ENCODE measurements at regions not wholly inside any gene's neighbourhood (a gene's known extent, or its start where the extent isn't known, plus 50 kb on each side); places are given as distances from the start of the nearest gene placed in this dataset.

DNA sequence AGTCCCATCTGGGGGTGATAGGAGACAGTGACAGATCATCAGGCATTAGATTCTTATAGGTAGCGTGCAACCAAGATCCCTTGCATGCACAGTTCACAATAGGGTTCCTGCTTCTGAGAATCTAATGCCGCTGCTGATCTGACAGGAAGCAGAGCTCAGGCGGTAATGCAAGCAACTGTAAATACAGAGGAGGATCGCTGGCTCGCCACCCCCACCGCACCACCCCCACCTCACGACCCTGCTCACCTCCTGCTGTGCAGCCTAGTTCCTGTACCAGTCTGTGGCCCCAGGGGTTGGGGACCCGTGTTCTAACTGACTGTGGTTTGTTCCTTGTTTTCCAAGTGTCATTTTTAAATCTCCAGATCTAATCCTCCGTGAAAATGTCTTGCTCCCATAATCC is 89.0 kb upstream of the MAPK10 start:
- Histone ChIP-seq H3K36me3 (no peaks in the 10 kb centered on the region), H3K4me3 (no peak overlapping the region), H3K4me1 (peaks cover 7% of the 10 kb centered on the region), H3K27ac (no peak overlapping the region), H3K27me3 (no peaks in the 10 kb centered on the region), H3K9me3 (no peaks in the 10 kb centered on the region)
- no peak for DNase-seq (ENCODE audit: low spot score in 2 of 2)
- WGBS: 84% methylated on average over 9 of the region's 9 CpGs
- TF ChIP-seq, protein P1, sequence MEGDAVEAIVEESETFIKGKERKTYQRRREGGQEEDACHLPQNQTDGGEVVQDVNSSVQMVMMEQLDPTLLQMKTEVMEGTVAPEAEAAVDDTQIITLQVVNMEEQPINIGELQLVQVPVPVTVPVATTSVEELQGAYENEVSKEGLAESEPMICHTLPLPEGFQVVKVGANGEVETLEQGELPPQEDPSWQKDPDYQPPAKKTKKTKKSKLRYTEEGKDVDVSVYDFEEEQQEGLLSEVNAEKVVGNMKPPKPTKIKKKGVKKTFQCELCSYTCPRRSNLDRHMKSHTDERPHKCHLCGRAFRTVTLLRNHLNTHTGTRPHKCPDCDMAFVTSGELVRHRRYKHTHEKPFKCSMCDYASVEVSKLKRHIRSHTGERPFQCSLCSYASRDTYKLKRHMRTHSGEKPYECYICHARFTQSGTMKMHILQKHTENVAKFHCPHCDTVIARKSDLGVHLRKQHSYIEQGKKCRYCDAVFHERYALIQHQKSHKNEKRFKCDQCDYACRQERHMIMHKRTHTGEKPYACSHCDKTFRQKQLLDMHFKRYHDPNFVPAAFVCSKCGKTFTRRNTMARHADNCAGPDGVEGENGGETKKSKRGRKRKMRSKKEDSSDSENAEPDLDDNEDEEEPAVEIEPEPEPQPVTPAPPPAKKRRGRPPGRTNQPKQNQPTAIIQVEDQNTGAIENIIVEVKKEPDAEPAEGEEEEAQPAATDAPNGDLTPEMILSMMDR (IDR thresholded peaks at IDR 0.05): no peak
- no peak for TF ChIP-seq EP300 (IDR thresholded peaks at IDR 0.05)
- no peak for TF ChIP-seq POLR2AphosphoS5 (IDR thresholded peaks at IDR 0.05)
- no peak for TF ChIP-seq POLR2A (IDR thresholded peaks at IDR 0.05)

DNA sequence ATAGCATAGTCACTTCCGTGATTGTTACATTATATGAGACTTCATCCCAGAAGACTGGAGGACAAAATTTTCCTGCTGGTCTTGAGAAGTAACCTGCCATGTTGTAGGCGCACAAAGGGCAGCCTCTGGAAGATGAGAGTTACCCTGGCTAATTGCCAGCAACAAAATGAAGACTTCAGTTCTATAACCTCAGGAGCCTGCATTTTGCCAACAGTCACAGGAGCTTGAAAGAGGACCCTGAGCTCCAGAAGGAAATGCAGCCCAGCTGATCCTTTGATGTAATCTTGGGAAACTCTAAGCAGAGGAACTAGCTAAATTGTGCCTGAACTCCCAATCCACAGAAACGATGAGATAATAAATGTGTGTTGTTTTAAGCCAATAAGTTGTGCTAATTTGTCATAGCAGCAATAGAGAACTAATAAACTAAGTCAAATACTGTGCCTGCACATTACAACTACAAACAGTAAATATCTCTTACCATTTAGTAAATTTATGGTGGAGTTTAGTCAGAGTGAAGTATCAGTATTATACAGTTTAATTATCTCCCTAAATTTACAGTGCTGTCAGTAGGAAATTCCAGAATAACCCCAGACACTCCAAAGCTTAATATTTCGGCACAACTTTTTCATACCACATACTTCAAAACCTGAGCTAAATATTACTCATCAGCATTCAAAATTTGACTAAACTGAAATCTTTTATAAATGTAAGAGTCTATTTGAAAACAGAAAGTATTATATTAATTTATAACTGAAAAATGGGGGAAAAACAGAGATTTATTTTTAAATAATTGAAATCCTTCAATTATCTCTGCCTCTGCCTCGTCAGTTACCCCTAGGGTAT is 90.1 kb upstream of the MAPK10 start:
- 67% methylated on average over 5 of the region's 5 CpGs for WGBS

DNA sequence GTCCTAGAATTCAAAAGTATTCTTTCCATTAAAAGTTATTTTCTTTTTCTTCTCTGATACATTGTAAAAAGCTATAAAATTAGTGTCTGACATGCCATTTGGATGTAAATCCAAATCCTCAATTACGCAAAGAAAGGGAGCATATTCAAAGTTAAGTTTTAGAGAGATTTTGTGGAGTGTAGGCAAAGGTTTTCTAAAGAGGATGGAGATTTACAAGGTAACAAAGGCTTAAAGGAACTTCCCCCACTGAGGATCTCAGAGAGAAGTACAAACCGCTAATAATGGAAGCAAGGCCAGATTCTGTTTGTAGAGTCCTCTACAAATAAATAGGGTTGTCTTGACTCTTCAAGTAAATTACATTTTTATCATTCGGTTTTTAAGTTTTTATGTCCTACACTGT is 91.0 kb upstream of the MAPK10 start:
- H3K4me1 ChIP-seq: peaks cover 7% of the 10 kb centered on the region
- H3K27ac ChIP-seq: no peak overlapping the region
- 84% methylated on average over 3 of the region's 3 CpGs for WGBS
- TF ChIP-seq, protein P1 (IDR thresholded peaks at IDR 0.05): no peak
- no peak for TF ChIP-seq POLR2A (IDR thresholded peaks at IDR 0.05)
- TF ChIP-seq EP300 (IDR thresholded peaks at IDR 0.05): no peak
- no peak for TF ChIP-seq POLR2AphosphoS5 (IDR thresholded peaks at IDR 0.05)
- no peaks in the 10 kb centered on the region for H3K36me3 ChIP-seq
- no peak overlapping the region for H3K4me3 ChIP-seq
- no peaks in the 10 kb centered on the region for H3K9me3 ChIP-seq
- H3K27me3 ChIP-seq: no peaks in the 10 kb centered on the region
- DNase-seq (ENCODE audit: low spot score in 2 of 2): no peak

More for the DNA sequence above, 90.1 kb upstream of the MAPK10 start:
- no peak for TF ChIP-seq POLR2AphosphoS5 (IDR thresholded peaks at IDR 0.05)
- no peak for TF ChIP-seq POLR2A (IDR thresholded peaks at IDR 0.05)
- TF ChIP-seq EP300 (IDR thresholded peaks at IDR 0.05): no peak
- TF ChIP-seq, protein P1 (IDR thresholded peaks at IDR 0.05): no peak
- Histone ChIP-seq H3K4me1 (peaks cover 7% of the 10 kb centered on the region), H3K9me3 (no peaks in the 10 kb centered on the region), H3K4me3 (no peak overlapping the region), H3K27ac (no peak overlapping the region), H3K36me3 (no peaks in the 10 kb centered on the region), H3K27me3 (no peaks in the 10 kb centered on the region)
- no peak for DNase-seq (ENCODE audit: low spot score in 2 of 2)

DNA sequence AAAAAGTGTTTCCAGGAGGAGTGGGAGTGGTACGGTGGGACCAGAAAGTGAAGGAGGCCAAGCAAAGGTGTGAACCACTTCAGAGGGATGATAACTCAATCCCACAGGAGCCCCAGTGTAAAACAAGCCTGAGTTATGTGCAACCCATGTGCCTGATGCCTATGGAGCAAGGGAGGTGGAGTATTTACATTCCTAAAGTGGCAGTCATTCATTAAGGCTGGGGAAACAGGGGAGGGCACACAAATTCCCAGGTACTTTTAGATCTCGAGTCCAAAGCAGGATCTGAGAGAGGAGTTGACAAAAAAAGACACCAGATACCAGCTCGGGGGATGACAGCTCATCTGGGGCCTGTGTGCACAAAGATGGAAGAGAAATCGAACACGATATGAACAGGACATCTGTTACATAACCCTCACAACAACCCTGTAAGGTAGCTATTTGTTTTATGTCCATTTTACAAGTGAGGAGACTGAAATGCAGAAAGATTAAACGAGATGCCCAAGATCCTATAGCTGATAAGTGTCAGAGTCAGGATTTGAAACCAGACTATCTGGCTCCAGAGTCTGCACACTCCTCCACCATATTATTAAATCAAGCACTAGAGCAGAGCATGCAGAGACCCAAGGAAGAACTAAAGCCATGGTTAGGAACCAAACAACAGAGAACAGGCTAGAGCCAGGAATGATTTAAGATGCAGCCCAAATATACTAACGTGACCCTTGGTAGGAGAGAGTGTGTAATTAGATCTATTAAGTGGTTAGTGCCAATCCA is 91.9 kb upstream of the MAPK10 start:
- no peaks in the 10 kb centered on the region for H3K27me3 ChIP-seq
- peaks cover 7% of the 10 kb centered on the region for H3K4me1 ChIP-seq
- H3K9me3 ChIP-seq: no peaks in the 10 kb centered on the region
- DNase-seq (ENCODE audit: low spot score in 2 of 2): no peak
- H3K27ac ChIP-seq: no peak overlapping the region
- 57% methylated on average over 7 of the region's 7 CpGs for WGBS
- H3K4me3 ChIP-seq: peak overlapping the region; percentile 5
- H3K36me3 ChIP-seq: no peaks in the 10 kb centered on the region
- TF ChIP-seq, protein P1 (IDR thresholded peaks at IDR 0.05): no peak
- TF ChIP-seq POLR2A (IDR thresholded peaks at IDR 0.05) (no peak), POLR2AphosphoS5 (IDR thresholded peaks at IDR 0.05) (no peak), EP300 (IDR thresholded peaks at IDR 0.05) (no peak)

DNA sequence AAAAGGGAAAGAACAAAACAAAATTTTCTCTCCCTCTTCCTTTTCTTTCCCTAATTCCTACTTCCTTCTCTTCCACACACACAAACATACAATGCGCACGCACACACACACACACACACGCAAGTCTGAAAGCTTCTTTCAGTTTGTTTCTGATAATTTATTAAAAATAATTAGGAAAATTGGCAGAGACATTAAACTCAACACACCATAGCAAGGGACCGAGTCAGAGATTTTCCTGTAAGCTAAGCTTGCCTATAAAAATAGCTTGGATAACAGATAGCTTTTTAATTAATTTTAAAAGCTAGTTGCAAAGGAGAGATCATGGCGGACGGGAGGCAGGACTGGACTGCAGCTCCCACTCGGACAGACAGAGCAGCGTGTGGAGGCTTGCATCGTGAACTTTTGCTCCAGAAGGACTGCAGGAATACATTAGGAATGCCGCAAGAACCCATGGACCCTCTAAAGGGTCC is 92.6 kb upstream of the MAPK10 start:
- Histone ChIP-seq H3K4me1 (peaks cover 7% of the 10 kb centered on the region), H3K27me3 (no peaks in the 10 kb centered on the region), H3K9me3 (no peaks in the 10 kb centered on the region), H3K36me3 (no peaks in the 10 kb centered on the region), H3K27ac (peak overlapping the region; percentile 29), H3K4me3 (peak overlapping the region; percentile 5)
- TF ChIP-seq POLR2A (IDR thresholded peaks at IDR 0.05): no peak
- TF ChIP-seq, protein P1 (IDR thresholded peaks at IDR 0.05): no peak
- no peak for TF ChIP-seq POLR2AphosphoS5 (IDR thresholded peaks at IDR 0.05)
- no peak for TF ChIP-seq EP300 (IDR thresholded peaks at IDR 0.05)
- WGBS: 92% methylated on average over 10 of the region's 10 CpGs
- DNase-seq (ENCODE audit: low spot score in 2 of 2): no peak

All from suprapubic skin (tissue), 4 donors.